ENCODE measurements at regions not wholly inside any gene's neighbourhood (a gene's known extent, or its start where the extent isn't known, plus 50 kb on each side); places are given as distances from the start of the nearest gene placed in this dataset.
A peak's percentile ranks its signal among the peaks of the same experiment; 100 is the strongest.

DNA sequence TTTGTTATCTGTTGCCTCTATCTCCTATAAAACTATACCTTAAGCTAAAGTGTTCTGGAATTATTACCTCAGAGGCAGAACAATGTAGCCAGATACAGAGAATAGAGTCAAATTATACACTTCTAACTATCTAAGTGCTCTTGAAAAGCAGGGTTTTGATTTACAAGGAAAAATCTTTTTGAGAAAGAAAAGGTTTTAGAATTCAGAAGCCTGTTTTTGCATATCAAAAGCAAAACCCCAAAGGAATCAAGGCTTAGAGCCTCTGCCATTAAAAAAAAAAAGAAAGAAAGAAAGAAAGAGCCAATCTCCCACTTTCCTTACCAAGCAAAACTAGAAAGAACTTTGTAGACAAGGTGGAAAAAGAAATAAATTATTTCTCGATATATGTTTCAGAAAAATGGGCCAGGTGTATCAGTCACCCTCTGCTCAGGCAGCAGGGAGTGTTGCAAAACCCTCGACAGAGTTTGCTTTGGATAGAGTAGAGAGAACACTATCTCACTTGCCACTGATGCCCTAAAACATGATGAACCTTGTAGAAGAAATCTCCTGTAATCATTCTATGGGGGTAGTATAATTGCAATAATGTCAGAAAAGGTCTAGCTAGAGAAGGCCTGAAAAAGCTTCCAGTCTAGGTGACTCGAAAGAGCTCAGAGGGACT lies 318.3 kb downstream of the PCDH10 start:
- H3K27me3 Mint-ChIP-seq (ENCODE audit: low read depth) = peaks cover 2% of the 10 kb centered on the region; the same call in 1 of the 2 replicates
- peak overlapping the region in 1 of 3 experiments; percentile 17; a peak in 1 of 7 replicates for H3K27ac Mint-ChIP-seq
- H3K79me2 ChIP-seq (ENCODE audit: insufficient read depth, low read length) = no peaks in the 10 kb centered on the region
- H3K4me2 ChIP-seq (ENCODE audit: insufficient read depth, insufficient read length, low read length) = no peak overlapping the region
- no peak overlapping the region for H3T11ph ChIP-seq (ENCODE audit: low read length)
- no peak overlapping the region; a peak in 1 of 5 replicates for H3K4me3 Mint-ChIP-seq
- no peak overlapping the region for H3K27ac ChIP-seq (ENCODE audit: insufficient read length, low read depth, low read length)
- H4K8ac ChIP-seq (replicated peaks; ENCODE audit: insufficient read length, low read depth, low read length) = no peak overlapping the region
- no peak overlapping the region for H4K5ac ChIP-seq (ENCODE audit: insufficient read length, low read depth, low read length)
- H3K9me3 ChIP-seq (ENCODE audit: control insufficient read depth, low read depth, low read length) = no peaks in the 10 kb centered on the region
- H3K23ac ChIP-seq (ENCODE audit: insufficient read length, low read depth, low read length) = no peak overlapping the region
- no peak overlapping the region for H3K4ac ChIP-seq (ENCODE audit: low read depth, low read length)
- no peaks in the 10 kb centered on the region for H3K79me1 ChIP-seq (ENCODE audit: insufficient read depth, low read depth, low read length, poor library complexity, severe bottlenecking)
- no peak overlapping the region for H2BK12ac ChIP-seq (ENCODE audit: insufficient read length, low read depth, low read length)
- DNase-seq = no peak
- H2BK15ac ChIP-seq (ENCODE audit: low read depth, low read length) = no peak overlapping the region
- no peak overlapping the region for H2AK5ac ChIP-seq (ENCODE audit: insufficient read length, low read length)
- no peaks in the 10 kb centered on the region for H4K20me1 ChIP-seq (ENCODE audit: control insufficient read depth, insufficient read depth, insufficient read length)
- no peak overlapping the region for H2AFZ ChIP-seq (ENCODE audit: low read length)
- H3K27me3 ChIP-seq (ENCODE audit: insufficient read depth, low read length) = no peaks in the 10 kb centered on the region
- peaks cover 28 to 34% of the 10 kb centered on the region in 2 experiments for H3K4me1 Mint-ChIP-seq
- no peak overlapping the region for H3K9ac ChIP-seq (ENCODE audit: extremely low read depth, insufficient read length, low read length)
- WGBS (ENCODE audit: extremely low coverage, insufficient read length, low lambda C conversion rate) = no CpG with 5 or more reads among the region's 3 CpGs
- H2BK5ac ChIP-seq (ENCODE audit: insufficient read length, low read length) = no peak overlapping the region
- 0 out of 7 replicates have a peak, but pooled peaks cover 0 to 9% (median 0%) of the 10 kb centered on the region in 3 experiments for H3K36me3 Mint-ChIP-seq (ENCODE audit: insufficient read depth in 1 of 3, low read depth in 3 of 3)
- H4K91ac ChIP-seq (ENCODE audit: insufficient read length, low read depth, low read length) = no peak overlapping the region
- no peak overlapping the region for H2BK120ac ChIP-seq (ENCODE audit: low read depth, low read length, poor library complexity, severe bottlenecking)
- no peak overlapping the region for H3K18ac ChIP-seq (ENCODE audit: insufficient read length, low read depth, low read length)
- no peaks in the 10 kb centered on the region for H3K23me2 ChIP-seq (ENCODE audit: insufficient read length, low read depth, low read length, poor library complexity, severe bottlenecking)
- no peak overlapping the region for H3K14ac ChIP-seq (ENCODE audit: insufficient read depth, low read length)
- no peak overlapping the region for H2BK20ac ChIP-seq (ENCODE audit: low read depth, low read length, poor library complexity, severe bottlenecking)
- 0 out of 2 replicates have a peak, but pooled peaks cover 4% of the 10 kb centered on the region for H3K4me1 ChIP-seq (ENCODE audit: insufficient read depth, low read length)
- TF ChIP-seq CTCF (conservative IDR thresholded peaks at IDR 0.05) = no peak
- no peaks in the 10 kb centered on the region for H3K9me3 Mint-ChIP-seq
- no peak overlapping the region for H3K56ac ChIP-seq (ENCODE audit: insufficient read length, low read depth, low read length)

Data from H9 (cell line).